Breast epithelium (tissue), 3 donors: ENCODE measurements at regions not wholly inside any gene's neighbourhood (a gene's known extent, or its start where the extent isn't known, plus 50 kb on each side); places are given as distances from the start of the nearest gene placed in this dataset.

Experiments used
- POLR2AphosphoS5 ChIP-seq, 3 donors: sonication (generic); formaldehyde crosslinking; IDR thresholded peaks; one replicate each; pipeline ENCODE4 v1.6.1; 2017; ENCODE audit warnings: antibody characterized with exemption in 3 of 3
- TF ChIP-seq, protein P1 (sequence below), 3 donors: fragments of 450-650 bp; IDR thresholded peaks; one replicate each; pipeline ENCODE4 v1.5.1; 2016 to 2017; ENCODE audit warnings: antibody characterized with exemption in 3 of 3, mild to moderate bottlenecking in 3 of 3, moderate library complexity in 3 of 3

DNA sequence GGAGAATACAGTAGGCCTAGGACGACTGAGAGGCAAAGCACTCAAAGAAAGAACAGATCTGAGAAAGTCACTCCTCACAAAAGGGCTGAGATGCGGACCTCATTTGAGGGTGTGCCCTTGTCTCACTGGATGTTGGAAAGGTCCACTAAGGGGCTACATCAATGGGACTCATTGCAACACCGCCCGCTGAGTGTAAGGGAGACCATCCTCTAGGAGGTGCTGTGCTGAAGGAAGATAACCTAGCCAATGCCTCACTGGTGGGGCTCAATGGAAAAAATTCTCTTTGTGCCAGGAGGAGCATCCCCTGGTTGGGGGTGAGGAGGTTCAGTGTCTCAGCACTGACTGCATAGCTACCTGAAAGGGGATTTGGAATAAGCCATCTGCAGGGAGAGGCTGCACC is 758.7 kb upstream of the CELF2 start:
- TF ChIP-seq, protein P1, sequence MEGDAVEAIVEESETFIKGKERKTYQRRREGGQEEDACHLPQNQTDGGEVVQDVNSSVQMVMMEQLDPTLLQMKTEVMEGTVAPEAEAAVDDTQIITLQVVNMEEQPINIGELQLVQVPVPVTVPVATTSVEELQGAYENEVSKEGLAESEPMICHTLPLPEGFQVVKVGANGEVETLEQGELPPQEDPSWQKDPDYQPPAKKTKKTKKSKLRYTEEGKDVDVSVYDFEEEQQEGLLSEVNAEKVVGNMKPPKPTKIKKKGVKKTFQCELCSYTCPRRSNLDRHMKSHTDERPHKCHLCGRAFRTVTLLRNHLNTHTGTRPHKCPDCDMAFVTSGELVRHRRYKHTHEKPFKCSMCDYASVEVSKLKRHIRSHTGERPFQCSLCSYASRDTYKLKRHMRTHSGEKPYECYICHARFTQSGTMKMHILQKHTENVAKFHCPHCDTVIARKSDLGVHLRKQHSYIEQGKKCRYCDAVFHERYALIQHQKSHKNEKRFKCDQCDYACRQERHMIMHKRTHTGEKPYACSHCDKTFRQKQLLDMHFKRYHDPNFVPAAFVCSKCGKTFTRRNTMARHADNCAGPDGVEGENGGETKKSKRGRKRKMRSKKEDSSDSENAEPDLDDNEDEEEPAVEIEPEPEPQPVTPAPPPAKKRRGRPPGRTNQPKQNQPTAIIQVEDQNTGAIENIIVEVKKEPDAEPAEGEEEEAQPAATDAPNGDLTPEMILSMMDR (IDR thresholded peaks at IDR 0.05) = no peak
- no peak for TF ChIP-seq POLR2AphosphoS5 (IDR thresholded peaks at IDR 0.05)
